NCI-H2227 treated with DMSO at 0.1 percent for 48 hours (cell line): ENCODE measurements at regions not wholly inside any gene's neighbourhood (a gene's known extent, or its start where the extent isn't known, plus 50 kb on each side); places are given as distances from the start of the nearest gene placed in this dataset.
A peak's percentile ranks its signal among the peaks of the same experiment; 100 is the strongest.

Experiments
- DNase-seq: peaks from one replicate; lab custom pipeline; 2025; lab: John Stamatoyannopoulos, UW

- DNase-seq = peak; percentile 84
These were observed 579.7 kb upstream of the ZNF608 start for GRCh38 chr5:125326150-125326510.

GRCh38 chr5:125327676-125328075 lies 581.2 kb upstream of the ZNF608 start:
- no peak for DNase-seq

GRCh38 chr5:125331987-125332598 lies 585.7 kb upstream of the ZNF608 start:
- no peak for DNase-seq

- no peak for DNase-seq
These were observed 587.0 kb upstream of the ZNF608 start for GRCh38 chr5:125333416-125333815.

- no peak for DNase-seq
These were observed 590.0 kb upstream of the ZNF608 start for GRCh38 chr5:125336401-125336800.

- DNase-seq = no peak
These were observed 590.9 kb upstream of the ZNF608 start for GRCh38 chr5:125337294-125337693.

- no peak for DNase-seq
These were observed 592.2 kb upstream of the ZNF608 start for GRCh38 chr5:125338440-125339174.

- DNase-seq = no peak
These were observed 595.0 kb upstream of the ZNF608 start for GRCh38 chr5:125341436-125341835.

GRCh38 chr5:125343015-125343414 lies 596.6 kb upstream of the ZNF608 start:
- DNase-seq = no peak

- DNase-seq = no peak
These were observed 599.9 kb upstream of the ZNF608 start for GRCh38 chr5:125346316-125346715.

GRCh38 chr5:125348221-125348692 lies 601.8 kb upstream of the ZNF608 start:
- DNase-seq = peak; percentile 66

- peak; percentile 42 for DNase-seq
These were observed 602.7 kb upstream of the ZNF608 start for GRCh38 chr5:125348936-125349831.

- no peak for DNase-seq
These were observed 611.2 kb upstream of the ZNF608 start for GRCh38 chr5:125357660-125358059.

GRCh38 chr5:125365747-125366146 lies 619.3 kb upstream of the ZNF608 start:
- no peak for DNase-seq

- DNase-seq = no peak
These were observed 621.3 kb upstream of the ZNF608 start for GRCh38 chr5:125367702-125368101.

GRCh38 chr5:125370461-125371205 lies 624.2 kb upstream of the ZNF608 start:
- no peak for DNase-seq

GRCh38 chr5:125372694-125373631 lies 626.5 kb upstream of the ZNF608 start:
- no peak for DNase-seq

- peak; percentile 4 for DNase-seq
These were observed 628.7 kb upstream of the ZNF608 start for GRCh38 chr5:125375143-125375542.

GRCh38 chr5:125376059-125376641 lies 629.7 kb upstream of the ZNF608 start:
- peak; percentile 19 for DNase-seq

GRCh38 chr5:125377141-125377540 lies 630.7 kb upstream of the ZNF608 start:
- no peak for DNase-seq
